Thoracic aorta (tissue), 2 donors: ENCODE measurements at regions not wholly inside any gene's neighbourhood (a gene's known extent, or its start where the extent isn't known, plus 50 kb on each side); places are given as distances from the start of the nearest gene placed in this dataset.

Source experiments
- ATAC-seq: fragments of 150-250 bp; one replicate; pipeline ENCODE4 v1.8.0; 2017; ENCODE audit warnings: low read depth; ENCODE audit not compliant: insufficient number of reproducible peaks, low FRiP score
- DNase-seq: peaks from one replicate; pipeline ENCODE4 v3.0.0-alpha.2; 2020; ENCODE audit warnings: low spot score
- H3K27ac ChIP-seq, 2 donors: fragments of 200-600 bp; sonication (generic); 1 replicate in 1 of 2; 2 replicates in 1 of 2; pipeline ENCODE4 v1.5.1; 2016; ENCODE audit warnings: mild to moderate bottlenecking in 2 of 2, moderate library complexity in 2 of 2
- H3K27me3 ChIP-seq: fragments of 200-600 bp; sonication (generic); replicated peaks from 2 replicates; pipeline ENCODE4 v1.6.0; 2016; ENCODE audit warnings: mild to moderate bottlenecking; ENCODE audit not compliant: insufficient read depth
- H3K36me3 ChIP-seq: fragments of 200-600 bp; sonication (generic); one replicate; pipeline ENCODE4 v1.5.1; 2016
- H3K4me1 ChIP-seq, 2 donors: fragments of 200-600 bp; sonication (generic); 1 replicate in 1 of 2; 2 replicates in 1 of 2; pipeline versions ENCODE4 v1.5.1 to v1.6.0; 2016; ENCODE audit warnings: low read depth in 2 of 2, mild to moderate bottlenecking in 1 of 2; ENCODE audit not compliant: control insufficient read depth in 1 of 2
- H3K4me3 ChIP-seq: fragments of 200-600 bp; sonication (generic); 2 replicates; pipeline ENCODE4 v1.5.1; 2016; ENCODE audit warnings: mild to moderate bottlenecking
- H3K9me3 ChIP-seq: fragments of 200-600 bp; sonication (generic); 2 replicates; pipeline ENCODE4 v1.5.1; 2016
- TF ChIP-seq, protein P1 (sequence below): fragments of 200-600 bp; sonication (generic); IDR thresholded peaks from one replicate; pipeline ENCODE4 v1.5.1; 2019; ENCODE audit warnings: antibody characterized with exemption

DNA sequence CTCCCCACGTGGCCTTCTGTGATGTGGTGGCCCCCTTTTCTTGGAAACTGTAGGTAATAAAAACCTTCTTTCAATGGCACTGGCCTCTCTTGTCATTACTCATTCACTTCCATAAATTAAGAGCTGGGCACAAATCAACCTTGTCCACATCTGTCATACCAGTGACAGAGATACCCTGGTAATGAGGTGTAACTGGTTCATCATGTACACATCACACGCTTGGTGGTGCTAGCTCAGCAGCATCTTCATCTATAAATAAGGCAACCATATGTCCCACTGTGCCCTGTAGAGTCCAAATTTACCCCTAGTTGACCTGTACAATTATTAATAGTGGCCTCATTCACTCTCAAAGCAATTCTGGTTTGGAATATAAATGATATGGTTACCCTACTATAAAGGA is 245.6 kb downstream of the HIVEP2 start:
- H3K9me3 ChIP-seq: no peaks in the 10 kb centered on the region
- H3K4me3 ChIP-seq: no peak overlapping the region
- peaks cover 26 to 44% of the 10 kb centered on the region in 2 donors for H3K4me1 ChIP-seq
- DNase-seq (no peak), ATAC-seq (no peak)
- H3K27ac ChIP-seq: no peak overlapping the region
- no peaks in the 10 kb centered on the region for H3K36me3 ChIP-seq
- no peaks in the 10 kb centered on the region for H3K27me3 ChIP-seq
- TF ChIP-seq, protein P1, sequence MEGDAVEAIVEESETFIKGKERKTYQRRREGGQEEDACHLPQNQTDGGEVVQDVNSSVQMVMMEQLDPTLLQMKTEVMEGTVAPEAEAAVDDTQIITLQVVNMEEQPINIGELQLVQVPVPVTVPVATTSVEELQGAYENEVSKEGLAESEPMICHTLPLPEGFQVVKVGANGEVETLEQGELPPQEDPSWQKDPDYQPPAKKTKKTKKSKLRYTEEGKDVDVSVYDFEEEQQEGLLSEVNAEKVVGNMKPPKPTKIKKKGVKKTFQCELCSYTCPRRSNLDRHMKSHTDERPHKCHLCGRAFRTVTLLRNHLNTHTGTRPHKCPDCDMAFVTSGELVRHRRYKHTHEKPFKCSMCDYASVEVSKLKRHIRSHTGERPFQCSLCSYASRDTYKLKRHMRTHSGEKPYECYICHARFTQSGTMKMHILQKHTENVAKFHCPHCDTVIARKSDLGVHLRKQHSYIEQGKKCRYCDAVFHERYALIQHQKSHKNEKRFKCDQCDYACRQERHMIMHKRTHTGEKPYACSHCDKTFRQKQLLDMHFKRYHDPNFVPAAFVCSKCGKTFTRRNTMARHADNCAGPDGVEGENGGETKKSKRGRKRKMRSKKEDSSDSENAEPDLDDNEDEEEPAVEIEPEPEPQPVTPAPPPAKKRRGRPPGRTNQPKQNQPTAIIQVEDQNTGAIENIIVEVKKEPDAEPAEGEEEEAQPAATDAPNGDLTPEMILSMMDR: no peak

DNA sequence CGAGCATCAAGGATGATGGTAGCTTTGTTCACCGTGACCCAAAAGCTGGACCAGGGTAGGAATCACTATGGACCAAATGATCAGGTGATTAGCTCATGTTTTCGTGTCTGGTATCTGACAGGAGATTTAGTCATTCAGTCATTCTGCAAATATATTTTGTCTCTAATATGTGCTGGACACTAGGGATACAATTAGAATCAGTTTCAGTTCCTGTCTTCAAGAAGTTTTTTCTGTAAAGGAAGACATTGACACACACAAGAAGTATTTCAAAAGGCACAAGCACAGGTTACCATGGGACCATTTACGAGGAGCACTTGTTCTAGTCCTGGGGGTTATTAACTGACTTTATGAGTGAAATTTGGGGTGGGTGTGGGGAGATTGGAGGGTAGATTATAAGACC is 244.9 kb downstream of the HIVEP2 start:
- no peaks in the 10 kb centered on the region for H3K9me3 ChIP-seq
- TF ChIP-seq, protein P1: no peak
- H3K4me1 ChIP-seq: peaks cover 20 to 38% of the 10 kb centered on the region in 2 donors
- DNase-seq: no peak
- H3K27ac ChIP-seq: no peak overlapping the region
- no peaks in the 10 kb centered on the region for H3K36me3 ChIP-seq
- no peak for ATAC-seq
- no peaks in the 10 kb centered on the region for H3K27me3 ChIP-seq
- no peak overlapping the region for H3K4me3 ChIP-seq

DNA sequence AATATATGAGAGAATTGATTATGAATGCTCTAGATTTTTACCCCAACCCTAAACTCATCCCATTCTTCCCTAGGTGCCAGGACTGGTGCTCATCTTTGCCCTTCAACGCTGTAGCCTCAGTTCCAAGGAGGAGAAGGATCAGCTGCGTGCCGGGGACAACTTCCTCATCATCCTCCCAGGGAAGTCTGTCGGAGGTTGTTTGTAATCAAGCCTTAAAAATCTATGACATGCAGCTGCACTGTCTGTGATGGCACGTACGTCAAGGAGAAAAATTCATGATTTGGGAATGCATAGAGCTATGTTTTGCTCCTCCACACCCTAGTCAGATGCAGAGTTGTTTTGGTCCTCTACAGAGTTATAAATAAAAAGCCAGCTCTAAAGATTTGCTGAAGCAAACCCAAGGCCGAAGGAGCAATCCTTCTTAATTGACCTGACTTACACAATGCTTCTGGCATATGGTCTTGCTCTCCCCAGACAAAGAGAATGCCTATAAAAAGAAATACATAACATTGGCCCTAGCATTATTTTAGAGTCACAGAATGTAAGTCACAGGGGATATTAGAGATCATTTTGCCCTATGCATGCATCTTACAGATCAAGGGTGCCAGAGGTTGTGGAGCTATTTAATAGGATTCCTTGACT is 244.2 kb downstream of the HIVEP2 start:
- TF ChIP-seq, protein P1: no peak
- Histone ChIP-seq H3K27ac (no peak overlapping the region), H3K27me3 (no peaks in the 10 kb centered on the region), H3K36me3 (no peaks in the 10 kb centered on the region), H3K9me3 (no peaks in the 10 kb centered on the region), H3K4me1 (peaks cover 15 to 30% of the 10 kb centered on the region in 2 donors), H3K4me3 (no peak overlapping the region)
- DNase-seq (no peak), ATAC-seq (no peak)
